IMR-90 (cell line): ENCODE measurements at regions not wholly inside any gene's neighbourhood (a gene's known extent, or its start where the extent isn't known, plus 50 kb on each side); places are given as distances from the start of the nearest gene placed in this dataset.

Experiments used
- ATAC-seq: fragments of 200-7000 bp; cut with Tn5 transposase; 2 replicates; pipeline ENCODE4 v1.9.1; 2020; ENCODE audit warnings: low read depth, mild to moderate bottlenecking, moderate library complexity
- BruUV-seq: library from RNA; stranded (reverse); fragments of 400-500 nt; replicated peaks from 2 replicates; lab custom pipeline; 2021; lab: Mats Ljungman, UMichigan
- CTCF ChIA-PET: fragments of 300-600 bp; formaldehyde crosslinking; extraction: SDS; loops from one replicate; lab custom pipeline; 2021; ENCODE audit warnings: antibody characterized with exemption; lab: Yijun Ruan, JAX
- POLR2A ChIA-PET: fragments of 300-600 bp; sonication (Branson Sonifier 250); formaldehyde crosslinking; loops from one replicate; lab custom pipeline; 2022; ENCODE audit warnings: antibody characterized with exemption; ENCODE audit not compliant: unreplicated experiment; lab: Charles Lee
- DNase-seq: peaks from one replicate; pipeline ENCODE4 v3.0.0; 2013
- H2AFZ ChIP-seq: replicated peaks from 2 replicates; pipeline ENCODE3; 2013; ENCODE audit warnings: low read length, mild to moderate bottlenecking; ENCODE audit not compliant: poor library complexity
- H2AK5ac ChIP-seq: 2 replicates; pipeline ENCODE4 v1.6.1; 2013; ENCODE audit warnings: low read depth, low read length, inconsistent platforms
- H2AK9ac ChIP-seq: replicated peaks from 2 replicates; pipeline ENCODE3; 2013; ENCODE audit warnings: mild to moderate bottlenecking, low read depth, low read length, moderate library complexity; ENCODE audit not compliant: poor library complexity
- H2BK120ac ChIP-seq: 2 replicates; pipeline ENCODE4 v1.6.1; 2013; ENCODE audit warnings: low read depth, low read length, inconsistent platforms
- H2BK15ac ChIP-seq: 3 replicates; pipeline ENCODE4 v1.6.1; 2013; ENCODE audit warnings: low read depth, low read length, inconsistent platforms
- H2BK20ac ChIP-seq: 2 replicates; pipeline ENCODE4 v1.6.1; 2013; ENCODE audit warnings: low read depth, mild to moderate bottlenecking, inconsistent platforms, low read length, moderate library complexity
- H2BK5ac ChIP-seq: 2 replicates; pipeline ENCODE4 v1.6.1; 2013; ENCODE audit warnings: mild to moderate bottlenecking, low read depth, low read length, inconsistent platforms; ENCODE audit not compliant: poor library complexity, severe bottlenecking
- H3K14ac ChIP-seq: replicated peaks from 2 replicates; pipeline ENCODE4 v1.6.1; 2013; ENCODE audit warnings: low read depth, low read length, inconsistent platforms
- H3K18ac ChIP-seq: 2 replicates; pipeline ENCODE4 v1.6.1; 2013; ENCODE audit warnings: low read depth, low read length, control low read depth
- H3K23ac ChIP-seq: 2 replicates; pipeline ENCODE4 v1.6.1; 2013; ENCODE audit warnings: low read depth, low read length, inconsistent platforms
- H3K27ac ChIP-seq: 2 replicates; pipeline ENCODE4 v1.5.1; 2013; ENCODE audit warnings: mild to moderate bottlenecking, control low read depth, low read length; ENCODE audit not compliant: insufficient read depth
- H3K27me3 ChIP-seq: 2 replicates; pipeline ENCODE4 v1.6.1; 2013; ENCODE audit warnings: low read length; ENCODE audit not compliant: control insufficient read depth, insufficient read depth
- H3K36me3 ChIP-seq: 2 replicates; pipeline ENCODE4 v1.6.1; 2013; ENCODE audit warnings: low read length, mixed read lengths; ENCODE audit not compliant: control insufficient read depth, insufficient read depth
- H3K4ac ChIP-seq: 2 replicates; pipeline ENCODE4 v1.6.1; 2013; ENCODE audit warnings: low read depth, low read length, inconsistent platforms
- H3K4me1 ChIP-seq: 2 replicates; pipeline ENCODE4 v1.6.1; 2013; ENCODE audit warnings: low read length, mixed read lengths; ENCODE audit not compliant: control insufficient read depth, insufficient read depth
- H3K4me2 ChIP-seq: 2 replicates; pipeline ENCODE4 v1.6.1; 2013; ENCODE audit warnings: low read depth, mild to moderate bottlenecking, control low read depth, low read length, moderate library complexity
- H3K4me3 ChIP-seq: 2 replicates; pipeline ENCODE4 v1.5.1; 2013; ENCODE audit warnings: low read depth, mild to moderate bottlenecking, control low read depth, low read length, moderate library complexity; ENCODE audit not compliant: insufficient read depth
- H3K56ac ChIP-seq: 2 replicates; pipeline ENCODE4 v1.6.1; 2013; ENCODE audit warnings: low read length, inconsistent platforms; ENCODE audit not compliant: insufficient read depth; ENCODE audit errors: extremely low read depth
- H3K79me1 ChIP-seq, 2 experiments: 2 replicates each; pipeline ENCODE4 v1.6.1; 2013; ENCODE audit warnings: low read length in 2 of 2, inconsistent platforms in 1 of 2, low read depth in 1 of 2
- H3K9ac ChIP-seq: 2 replicates; pipeline ENCODE4 v1.6.1; 2013; ENCODE audit warnings: low read depth, low read length, control low read depth
- H3K9me1 ChIP-seq: 2 replicates; pipeline ENCODE4 v1.6.1; 2013; ENCODE audit warnings: low read length, inconsistent platforms; ENCODE audit not compliant: insufficient read depth
- H3K9me3 ChIP-seq: 2 replicates; pipeline ENCODE4 v1.6.1; 2013; ENCODE audit warnings: low read length; ENCODE audit not compliant: control insufficient read depth, insufficient read depth
- H4K20me1 ChIP-seq: 2 replicates; pipeline ENCODE4 v1.6.1; 2013; ENCODE audit warnings: low read length, inconsistent platforms; ENCODE audit not compliant: insufficient read depth
- H4K5ac ChIP-seq: 2 replicates; pipeline ENCODE4 v1.6.1; 2013; ENCODE audit warnings: mild to moderate bottlenecking, low read depth, low read length, control low read depth
- H4K8ac ChIP-seq, 2 experiments: 2 replicates each; pipeline ENCODE4 v1.6.1; 2013; ENCODE audit warnings: low read depth in 2 of 2, low read length in 2 of 2, control low read depth in 1 of 2, inconsistent platforms in 1 of 2
- H4K91ac ChIP-seq: 2 replicates; pipeline ENCODE4 v1.6.1; 2013; ENCODE audit warnings: low read depth, low read length, inconsistent platforms; ENCODE audit not compliant: insufficient read depth
- BHLHE40 ChIP-seq: fragments of 150-350 bp; IDR thresholded peaks from 2 replicates; pipeline ENCODE4 v1.6.1; 2016; ENCODE audit warnings: mild to moderate bottlenecking, low read depth, low read length
- CEBPB ChIP-seq: IDR thresholded peaks from 2 replicates; pipeline ENCODE4 v1.6.1; 2012; ENCODE audit warnings: low read depth, low read length, improper control_type of control experiment
- CHD1 ChIP-seq: IDR thresholded peaks from 2 replicates; pipeline ENCODE4 v1.6.1; 2012; ENCODE audit warnings: low read depth, low read length, improper control_type of control experiment
- MAFK ChIP-seq: IDR thresholded peaks from 2 replicates; pipeline ENCODE4 v1.6.1; 2012; ENCODE audit warnings: low read depth, low read length, improper control_type of control experiment
- MAZ ChIP-seq: IDR thresholded peaks from 2 replicates; pipeline ENCODE4 v1.6.1; 2012; ENCODE audit warnings: low read depth, mild to moderate bottlenecking, low read length, improper control_type of control experiment, moderate library complexity, borderline replicate concordance
- MXI1 ChIP-seq: IDR thresholded peaks from 2 replicates; pipeline ENCODE4 v1.6.1; 2012; ENCODE audit warnings: low read depth, mild to moderate bottlenecking, low read length, moderate library complexity, borderline replicate concordance
- POLR2A ChIP-seq: IDR thresholded peaks from 2 replicates; pipeline ENCODE4 v1.6.1; 2012; ENCODE audit warnings: mild to moderate bottlenecking, low read depth, low read length
- RAD21 ChIP-seq: IDR thresholded peaks from 2 replicates; pipeline ENCODE4 v1.6.1; 2012; ENCODE audit warnings: low read length, improper control_type of control experiment
- RCOR1 ChIP-seq: IDR thresholded peaks from 2 replicates; pipeline ENCODE4 v1.6.1; 2012; ENCODE audit warnings: mild to moderate bottlenecking, low read length, improper control_type of control experiment; ENCODE audit not compliant: insufficient replicate concordance
- RFX5 ChIP-seq: IDR thresholded peaks from 2 replicates; pipeline ENCODE4 v1.8.0; 2012; ENCODE audit warnings: low read depth, mild to moderate bottlenecking, low read length, moderate library complexity
- SMC3 ChIP-seq: fragments of 150-350 bp; IDR thresholded peaks from 2 replicates; pipeline ENCODE4 v1.6.1; 2016; ENCODE audit warnings: low read depth, mild to moderate bottlenecking, antibody characterized with exemption, low read length, moderate library complexity
- WGBS, 2 experiments: methylation state at CpG; one replicate each; pipeline versions ENCODE4 v1.1.5 to v1.1.7; 2013; ENCODE audit warnings: missing lambda C conversion rate in 2 of 2; ENCODE audit not compliant: insufficient read length in 1 of 2; ENCODE audit errors: extremely low coverage in 2 of 2; 5-methylcytosine and 5-hydroxymethylcytosine counted together
- dilution Hi-C: fragments of 300-500 bp; cut with HindIII; formaldehyde crosslinking; loops from one replicate; pipeline ENCODE4 v1.14.3; 2018; ENCODE audit warnings: low sequenced_read_pairs; ENCODE audit not compliant: unreplicated experiment
- in situ Hi-C: fragments of 300-500 bp; cut with MboI; formaldehyde crosslinking; loops from 3 replicates; pipeline ENCODE4 v1.14.3; 2019; ENCODE audit warnings: low sequenced_read_pairs, inconsistent platforms, mixed read lengths
- intact Hi-C: fragments of 100-400 bp; cut with micrococcal nuclease; formaldehyde crosslinking; loops from 2 replicates; pipeline ENCODE4 v1.10.0; 2022
- TF ChIP-seq, protein P1 (sequence below): conservative IDR thresholded peaks from 2 replicates; pipeline ENCODE4 v1.5.1; 2012; ENCODE audit warnings: mild to moderate bottlenecking, low read depth, low read length, improper control_type of control experiment
- TF ChIP-seq, protein P2 (sequence below): fragments of 150-350 bp; IDR thresholded peaks from 2 replicates; pipeline ENCODE4 v1.6.1; 2016; ENCODE audit warnings: low read depth, mild to moderate bottlenecking, low read length, moderate library complexity, borderline replicate concordance
- TF ChIP-seq, protein P3 (sequence below): fragments of 150-350 bp; IDR thresholded peaks from 2 replicates; pipeline ENCODE4 v1.6.1; 2017; ENCODE audit warnings: mild to moderate bottlenecking, antibody characterized with exemption, low read length, low read depth

DNA sequence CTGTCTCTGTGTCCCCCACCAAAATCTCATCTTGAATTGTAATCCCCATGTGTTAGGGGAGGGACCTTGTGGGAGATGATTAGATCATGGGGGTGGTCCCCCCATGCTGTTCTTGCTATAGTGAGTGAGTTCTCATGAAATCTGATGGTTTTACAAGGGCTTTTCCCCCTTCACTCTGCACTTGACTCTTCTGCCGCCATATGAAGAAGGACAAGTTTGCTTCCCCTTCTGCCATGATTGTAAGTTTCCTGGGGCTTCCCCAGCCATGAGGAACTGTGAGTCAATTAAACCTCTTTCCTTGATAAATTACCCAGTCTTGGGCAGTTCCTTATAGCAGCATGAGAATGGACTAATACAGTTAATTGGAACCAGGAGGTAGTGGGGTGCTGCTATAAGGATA lies 137.1 kb upstream of the RAB4A start:
- no peak overlapping the region for H3K4me3 ChIP-seq
- DNase-seq = no peak
- no peak overlapping the region for H2BK20ac ChIP-seq
- H3K4ac ChIP-seq = no peak overlapping the region
- no peak overlapping the region for H2BK5ac ChIP-seq
- H3K27ac ChIP-seq = no peak overlapping the region
- H4K91ac ChIP-seq = no peak overlapping the region
- TF ChIP-seq MXI1 = no peak
- TF ChIP-seq BHLHE40 = no peak
- TF ChIP-seq MAFK = no peak
- no peak for TF ChIP-seq RAD21
- TF ChIP-seq, protein P1, sequence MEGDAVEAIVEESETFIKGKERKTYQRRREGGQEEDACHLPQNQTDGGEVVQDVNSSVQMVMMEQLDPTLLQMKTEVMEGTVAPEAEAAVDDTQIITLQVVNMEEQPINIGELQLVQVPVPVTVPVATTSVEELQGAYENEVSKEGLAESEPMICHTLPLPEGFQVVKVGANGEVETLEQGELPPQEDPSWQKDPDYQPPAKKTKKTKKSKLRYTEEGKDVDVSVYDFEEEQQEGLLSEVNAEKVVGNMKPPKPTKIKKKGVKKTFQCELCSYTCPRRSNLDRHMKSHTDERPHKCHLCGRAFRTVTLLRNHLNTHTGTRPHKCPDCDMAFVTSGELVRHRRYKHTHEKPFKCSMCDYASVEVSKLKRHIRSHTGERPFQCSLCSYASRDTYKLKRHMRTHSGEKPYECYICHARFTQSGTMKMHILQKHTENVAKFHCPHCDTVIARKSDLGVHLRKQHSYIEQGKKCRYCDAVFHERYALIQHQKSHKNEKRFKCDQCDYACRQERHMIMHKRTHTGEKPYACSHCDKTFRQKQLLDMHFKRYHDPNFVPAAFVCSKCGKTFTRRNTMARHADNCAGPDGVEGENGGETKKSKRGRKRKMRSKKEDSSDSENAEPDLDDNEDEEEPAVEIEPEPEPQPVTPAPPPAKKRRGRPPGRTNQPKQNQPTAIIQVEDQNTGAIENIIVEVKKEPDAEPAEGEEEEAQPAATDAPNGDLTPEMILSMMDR = no peak
- TF ChIP-seq SMC3 = no peak
- no peak for TF ChIP-seq MAZ
- no peak for TF ChIP-seq CEBPB
- TF ChIP-seq RCOR1 = no peak
- TF ChIP-seq, protein P2, sequence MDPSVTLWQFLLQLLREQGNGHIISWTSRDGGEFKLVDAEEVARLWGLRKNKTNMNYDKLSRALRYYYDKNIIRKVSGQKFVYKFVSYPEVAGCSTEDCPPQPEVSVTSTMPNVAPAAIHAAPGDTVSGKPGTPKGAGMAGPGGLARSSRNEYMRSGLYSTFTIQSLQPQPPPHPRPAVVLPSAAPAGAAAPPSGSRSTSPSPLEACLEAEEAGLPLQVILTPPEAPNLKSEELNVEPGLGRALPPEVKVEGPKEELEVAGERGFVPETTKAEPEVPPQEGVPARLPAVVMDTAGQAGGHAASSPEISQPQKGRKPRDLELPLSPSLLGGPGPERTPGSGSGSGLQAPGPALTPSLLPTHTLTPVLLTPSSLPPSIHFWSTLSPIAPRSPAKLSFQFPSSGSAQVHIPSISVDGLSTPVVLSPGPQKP = no peak
- TF ChIP-seq CHD1 = no peak
- no peak for TF ChIP-seq POLR2A
- TF ChIP-seq RFX5 = no peak
- TF ChIP-seq, protein P3, sequence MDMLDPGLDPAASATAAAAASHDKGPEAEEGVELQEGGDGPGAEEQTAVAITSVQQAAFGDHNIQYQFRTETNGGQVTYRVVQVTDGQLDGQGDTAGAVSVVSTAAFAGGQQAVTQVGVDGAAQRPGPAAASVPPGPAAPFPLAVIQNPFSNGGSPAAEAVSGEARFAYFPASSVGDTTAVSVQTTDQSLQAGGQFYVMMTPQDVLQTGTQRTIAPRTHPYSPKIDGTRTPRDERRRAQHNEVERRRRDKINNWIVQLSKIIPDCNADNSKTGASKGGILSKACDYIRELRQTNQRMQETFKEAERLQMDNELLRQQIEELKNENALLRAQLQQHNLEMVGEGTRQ = no peak
- no peak overlapping the region for H3K56ac ChIP-seq
- no peaks in the 10 kb centered on the region for H3K9me1 ChIP-seq
- ChIA-PET CTCF (no interaction called here), POLR2A (no interaction called here)
- H3K4me2 ChIP-seq = no peak overlapping the region
- WGBS, 2 experiments = no CpG with 5 or more reads among the region's 1 CpG
- no TSS peak for BruUV-seq
- H4K8ac ChIP-seq = no peak overlapping the region
- peaks cover 9% of the 10 kb centered on the region; the same call in 1 of the 2 replicates for H3K4me1 ChIP-seq
- in situ Hi-C loops (no loop called here), dilution Hi-C loops (no loop called here), intact Hi-C loops (no loop called here)
- no peak overlapping the region for H3K9ac ChIP-seq
- no peak overlapping the region for H3K14ac ChIP-seq
- H3K18ac ChIP-seq = no peak overlapping the region
- H3K9me3 ChIP-seq = peaks cover 7% of the 10 kb centered on the region; the same call in 1 of the 2 replicates
- no peak overlapping the region for H2AFZ ChIP-seq
- H4K5ac ChIP-seq = no peak overlapping the region
- H2AK9ac ChIP-seq = no peak overlapping the region
- peaks cover 32% of the 10 kb centered on the region for H3K27me3 ChIP-seq
- no peaks in the 10 kb centered on the region for H3K36me3 ChIP-seq
- no peak overlapping the region for H2BK120ac ChIP-seq
- no peak for ATAC-seq
- no peak overlapping the region for H2BK15ac ChIP-seq
- H3K23ac ChIP-seq = no peak overlapping the region
- H2AK5ac ChIP-seq = no peak overlapping the region
- no peaks in the 10 kb centered on the region for H3K79me1 ChIP-seq
- no peaks in the 10 kb centered on the region for H4K20me1 ChIP-seq
